CD4-positive, alpha-beta T cell (primary cell): ENCODE measurements at regions not wholly inside any gene's neighbourhood (a gene's known extent, or its start where the extent isn't known, plus 50 kb on each side); places are given as distances from the start of the nearest gene placed in this dataset.
"Not testable (repeated sequence)": the region's sequence is repeated elsewhere in the genome, so short reads cannot be mapped to it uniquely, and the experiment has no call there.

Experiments
- ATAC-seq: fragments of 200-7000 bp; cut with Tn5 transposase; one replicate; pipeline ENCODE4 v1.10.0; 2022; ENCODE audit warnings: mild to moderate bottlenecking; ENCODE audit not compliant: poor library complexity
- CTCF ChIA-PET: fragments of 350-600 bp; sonication (Branson Sonifier 250); formaldehyde crosslinking; loops from one replicate; lab custom pipeline; 2021; ENCODE audit warnings: antibody characterized with exemption, inconsistent platforms; lab: Charles Lee
- POLR2A ChIA-PET: fragments of 350-600 bp; sonication (Branson Sonifier 250); formaldehyde crosslinking; loops from one replicate; lab custom pipeline; 2021; ENCODE audit warnings: antibody characterized with exemption, inconsistent platforms; lab: Charles Lee
- DNase-seq, 14 experiments: peaks; one replicate each; pipeline ENCODE4 v3.0.0-alpha.2; 2013 to 2020; ENCODE audit warnings: mixed read lengths in 2 of 14
- H3K27ac ChIP-seq, 2 donors: one replicate each; pipeline versions ENCODE4 v1.5.1 to v1.7.0; 2013; ENCODE audit warnings: low read length in 2 of 2, low read depth in 1 of 2, mild to moderate bottlenecking in 1 of 2
- H3K27me3 ChIP-seq, 2 experiments: 1 replicate in 1 of 2; 2 replicates in 1 of 2; pipeline versions ENCODE4 v1.6.1 to v1.7.0; 2013; ENCODE audit warnings: low read length in 2 of 2, control low read depth in 1 of 2, mild to moderate bottlenecking in 1 of 2, moderate library complexity in 1 of 2; ENCODE audit not compliant: insufficient read depth in 2 of 2, control insufficient read depth in 1 of 2
- H3K36me3 ChIP-seq: one replicate; pipeline ENCODE4 v1.6.1; 2013; ENCODE audit warnings: low read length, control low read depth; ENCODE audit not compliant: insufficient read depth
- H3K4me1 ChIP-seq: one replicate; pipeline ENCODE4 v1.6.1; 2013; ENCODE audit warnings: low read length, control low read depth; ENCODE audit not compliant: insufficient read depth
- H3K4me3 ChIP-seq: one replicate; pipeline ENCODE4 v1.5.1; 2013; ENCODE audit warnings: mild to moderate bottlenecking, low read length, moderate library complexity
- H3K9me3 ChIP-seq, 2 experiments: 1 replicate in 1 of 2; 2 replicates in 1 of 2; pipeline versions ENCODE4 v1.6.1 to v1.7.0; 2013; ENCODE audit warnings: low read length in 2 of 2, mild to moderate bottlenecking in 2 of 2, control low read depth in 1 of 2, moderate library complexity in 1 of 2; ENCODE audit not compliant: control insufficient read depth in 1 of 2, insufficient read depth in 1 of 2
- H3K27ac Mint-ChIP-seq: one replicate; pipeline ENCODE4 v1.8.0; 2020; ENCODE audit warnings: mixed read lengths
- H3K27me3 Mint-ChIP-seq: one replicate; pipeline ENCODE4 v1.8.0; 2021; ENCODE audit warnings: mixed read lengths
- H3K36me3 Mint-ChIP-seq: one replicate; pipeline ENCODE4 v1.8.0; 2021; ENCODE audit warnings: low read depth, mixed read lengths
- H3K4me1 Mint-ChIP-seq: one replicate; pipeline ENCODE4 v1.8.0; 2021; ENCODE audit warnings: low read depth, mixed read lengths
- H3K4me3 Mint-ChIP-seq: one replicate; pipeline ENCODE4 v1.8.0; 2020; ENCODE audit warnings: mild to moderate bottlenecking, mixed read lengths
- H3K9me3 Mint-ChIP-seq: one replicate; pipeline ENCODE4 v1.8.0; 2020; ENCODE audit warnings: mixed read lengths
- intact Hi-C, 2 experiments: fragments of 100-400 bp; cut with DNase I in 1 of 2; cut with micrococcal nuclease in 1 of 2; formaldehyde crosslinking; loops; one replicate each; pipeline versions ENCODE4 v1.15.1 to v1.9.0; 2023 to 2025; cut with DNase I, micrococcal nuclease
- TF ChIP-seq, protein P1 (sequence below): fragments of 200-600 bp; IDR thresholded peaks from one replicate; pipeline ENCODE4 v1.8.0; 2022; ENCODE audit warnings: antibody characterized with exemption, mild to moderate bottlenecking

DNA sequence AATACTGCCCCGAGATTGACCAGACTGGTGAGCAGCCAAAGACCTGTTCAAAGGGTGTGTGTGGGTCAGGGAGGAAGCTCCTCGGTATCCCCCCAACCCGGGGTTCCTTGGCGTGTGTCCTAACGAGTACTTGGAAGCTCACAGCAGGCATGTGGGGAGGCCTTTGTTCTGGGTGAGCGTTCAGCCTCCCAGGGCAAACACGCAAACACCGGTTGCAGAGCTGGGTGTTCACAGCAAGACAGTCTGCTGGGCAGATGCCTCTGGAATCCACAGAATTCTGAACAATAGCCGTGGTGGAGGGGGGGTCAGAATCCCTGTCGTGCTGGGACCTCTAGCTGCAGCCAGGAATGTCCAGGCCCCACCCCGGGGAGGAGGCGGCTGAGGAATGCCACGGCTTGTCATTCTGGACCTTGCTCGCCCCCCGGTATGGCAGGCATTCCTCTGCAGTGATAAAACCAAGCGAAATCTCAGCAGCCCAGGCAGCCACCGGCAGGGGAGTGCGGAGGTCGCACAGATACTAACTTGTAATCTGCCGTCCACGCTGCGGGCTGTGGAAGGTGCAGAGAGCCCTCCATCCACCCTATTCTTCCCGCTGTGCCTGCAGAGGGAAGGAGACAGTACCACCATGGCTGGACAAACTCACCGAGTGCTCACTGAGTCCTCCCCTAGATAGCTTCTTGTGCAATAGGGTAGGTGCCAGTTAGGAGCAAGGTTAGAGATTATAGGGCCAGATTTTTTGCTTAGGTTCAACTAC lies 77.8 kb upstream of the METTL9 start:
- POLR2A ChIA-PET = interaction anchor here (1.1 to 2.7 kb wide), 2 partner anchors 20 to 362 kb away, joined by 3 to 16 read pairs; no protein-coding TSS in a partner anchor
- Mint-ChIP-seq H3K27ac (peak overlapping the region; percentile 96), H3K4me3 (peak overlapping the region; percentile 71), H3K4me1 (peaks cover 17% of the 10 kb centered on the region), H3K36me3 (peaks cover 22% of the 10 kb centered on the region)
- H3K27ac ChIP-seq, H3K9me3 Mint-ChIP-seq, H3K4me3 ChIP-seq, ATAC-seq, H3K36me3 ChIP-seq, H3K9me3 ChIP-seq, H3K27me3 Mint-ChIP-seq, CTCF ChIA-PET, H3K27me3 ChIP-seq: not testable (repeated sequence)
- peaks cover 21% of the 10 kb centered on the region for H3K4me1 ChIP-seq
- peak in 2 of 14 experiments; percentile 4 to 43 for DNase-seq
- intact Hi-C loops = loop anchor here in 1 of 2 experiments (5.0 kb wide), 3 partner anchors 36 to 1626 kb away; partner anchors contain the start of gene USP31

DNA sequence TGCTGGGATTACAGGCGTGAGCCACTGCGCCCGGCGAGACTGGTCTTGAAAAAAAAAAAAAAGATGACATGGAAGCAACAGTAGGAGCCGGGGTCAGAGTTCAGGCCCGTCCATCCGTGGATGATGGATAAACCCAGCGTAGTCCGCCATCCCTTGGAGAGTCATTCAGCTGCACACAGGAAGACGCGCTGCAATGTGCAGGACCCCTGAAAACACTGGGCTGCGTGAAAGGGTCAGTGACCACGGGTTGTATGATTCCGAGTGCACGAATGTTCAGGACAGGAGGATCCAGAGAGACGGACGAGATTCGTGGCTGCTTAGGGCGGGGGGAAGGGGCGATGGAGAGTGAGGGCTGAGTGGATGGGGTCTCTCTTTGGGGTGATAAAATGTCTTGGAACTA lies 76.5 kb upstream of the METTL9 start:
- ATAC-seq, H3K4me3 ChIP-seq, POLR2A ChIA-PET, H3K27me3 Mint-ChIP-seq, H3K9me3 ChIP-seq, H3K27ac Mint-ChIP-seq, H3K27ac ChIP-seq, H3K36me3 ChIP-seq, H3K9me3 Mint-ChIP-seq, H3K27me3 ChIP-seq, CTCF ChIA-PET: not testable (repeated sequence)
- peaks cover 16% of the 10 kb centered on the region for H3K4me1 Mint-ChIP-seq
- peak in 1 of 14 experiments; percentile 32 for DNase-seq
- intact Hi-C loops = loop anchor here in 1 of 2 experiments (5.0 kb wide), 3 partner anchors 34 to 1624 kb away; partner anchors contain the start of gene USP31
- peak overlapping the region; percentile 51 for H3K4me3 Mint-ChIP-seq
- peaks cover 16% of the 10 kb centered on the region for H3K4me1 ChIP-seq
- H3K36me3 Mint-ChIP-seq = peaks cover 22% of the 10 kb centered on the region

DNA sequence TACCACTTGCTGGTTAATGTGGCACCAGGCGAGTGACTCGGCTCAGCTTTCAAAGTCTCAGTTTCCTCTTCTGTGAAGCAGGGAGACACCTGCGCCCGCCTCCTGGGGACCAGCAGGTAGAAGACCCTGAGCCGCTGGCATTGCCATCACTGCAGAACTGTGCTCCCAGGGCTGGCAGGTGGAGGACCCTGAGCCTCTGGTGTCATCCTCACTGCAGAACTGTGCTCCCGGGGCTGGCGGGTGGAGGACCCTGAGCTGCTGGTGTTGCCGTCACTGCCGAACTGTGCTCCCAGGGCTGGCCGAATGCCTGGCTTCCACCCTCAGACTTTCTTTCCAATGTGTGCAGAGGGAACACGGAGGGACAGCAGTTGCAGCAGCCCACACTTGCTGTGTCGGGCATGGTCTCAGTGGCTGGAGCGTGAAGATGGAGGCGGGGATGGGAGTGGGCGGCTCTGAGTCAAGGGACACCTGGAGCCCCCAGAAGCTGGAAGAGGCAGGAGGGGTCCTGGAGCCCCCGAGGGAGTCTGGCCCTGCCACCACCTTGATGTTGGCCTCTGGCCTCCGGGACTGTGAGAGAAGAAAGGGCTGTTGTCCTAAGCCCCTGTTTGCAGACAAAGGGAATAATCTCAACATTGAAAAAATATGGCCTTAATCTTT lies 75.8 kb upstream of the METTL9 start:
- H3K36me3 Mint-ChIP-seq = peaks cover 16% of the 10 kb centered on the region
- H3K27ac Mint-ChIP-seq = no peak overlapping the region
- no peaks in the 10 kb centered on the region for H3K9me3 ChIP-seq
- H3K9me3 Mint-ChIP-seq = no peaks in the 10 kb centered on the region
- H3K4me1 Mint-ChIP-seq = peaks cover 9% of the 10 kb centered on the region
- ChIA-PET CTCF (no interaction called here), POLR2A (no interaction called here)
- no peak overlapping the region for H3K27ac ChIP-seq
- TF ChIP-seq, protein P1, sequence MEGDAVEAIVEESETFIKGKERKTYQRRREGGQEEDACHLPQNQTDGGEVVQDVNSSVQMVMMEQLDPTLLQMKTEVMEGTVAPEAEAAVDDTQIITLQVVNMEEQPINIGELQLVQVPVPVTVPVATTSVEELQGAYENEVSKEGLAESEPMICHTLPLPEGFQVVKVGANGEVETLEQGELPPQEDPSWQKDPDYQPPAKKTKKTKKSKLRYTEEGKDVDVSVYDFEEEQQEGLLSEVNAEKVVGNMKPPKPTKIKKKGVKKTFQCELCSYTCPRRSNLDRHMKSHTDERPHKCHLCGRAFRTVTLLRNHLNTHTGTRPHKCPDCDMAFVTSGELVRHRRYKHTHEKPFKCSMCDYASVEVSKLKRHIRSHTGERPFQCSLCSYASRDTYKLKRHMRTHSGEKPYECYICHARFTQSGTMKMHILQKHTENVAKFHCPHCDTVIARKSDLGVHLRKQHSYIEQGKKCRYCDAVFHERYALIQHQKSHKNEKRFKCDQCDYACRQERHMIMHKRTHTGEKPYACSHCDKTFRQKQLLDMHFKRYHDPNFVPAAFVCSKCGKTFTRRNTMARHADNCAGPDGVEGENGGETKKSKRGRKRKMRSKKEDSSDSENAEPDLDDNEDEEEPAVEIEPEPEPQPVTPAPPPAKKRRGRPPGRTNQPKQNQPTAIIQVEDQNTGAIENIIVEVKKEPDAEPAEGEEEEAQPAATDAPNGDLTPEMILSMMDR = no peak
- ATAC-seq (no peak), DNase-seq (peak in 1 of 14 experiments; percentile 29)
- intact Hi-C loops = loop anchor here in 1 of 2 experiments (5.0 kb wide), 3 partner anchors 34 to 1624 kb away; partner anchors contain the start of gene USP31
- H3K36me3 ChIP-seq = no peaks in the 10 kb centered on the region
- peaks cover 9% of the 10 kb centered on the region for H3K4me1 ChIP-seq
- no peaks in the 10 kb centered on the region for H3K27me3 Mint-ChIP-seq
- H3K4me3 Mint-ChIP-seq = peak overlapping the region; percentile 51
- no peak overlapping the region for H3K4me3 ChIP-seq
- H3K27me3 ChIP-seq = no peaks in the 10 kb centered on the region
